GM12878 (cell line): ENCODE measurements at regions not wholly inside any gene's neighbourhood (a gene's known extent, or its start where the extent isn't known, plus 50 kb on each side); places are given as distances from the start of the nearest gene placed in this dataset.

Source experiments
- ATAC-seq: fragments of 200-7000 bp; cut with Tn5 transposase; 3 replicates; pipeline ENCODE4 v1.9.1; 2020; ENCODE audit warnings: mild to moderate bottlenecking, moderate library complexity
- BruUV-seq: library from RNA; stranded (reverse); fragments of 400-500 nt; replicated peaks from 2 replicates; lab custom pipeline; 2021; lab: Mats Ljungman, UMichigan
- CTCF ChIA-PET: fragments of 300-600 bp; sonication (Branson Sonifier 250); formaldehyde crosslinking; extraction: SDS; loops from one replicate; lab custom pipeline; 2021; ENCODE audit warnings: inconsistent platforms; lab: Yijun Ruan, JAX
- POLR2A ChIA-PET: fragments of 350-600 bp; formaldehyde crosslinking; extraction: SDS; loops from one replicate; lab custom pipeline; 2021; ENCODE audit warnings: inconsistent platforms; lab: Charles Lee
- RAD21 ChIA-PET: fragments of 300-600 bp; sonication (Branson Sonifier 250); formaldehyde crosslinking; loops from one replicate; lab custom pipeline; 2023; ENCODE audit warnings: antibody characterized with exemption; ENCODE audit not compliant: unreplicated experiment; lab: Charles Lee
- SMC1A ChIA-PET: fragments of 300-600 bp; sonication (Branson Sonifier 250); formaldehyde crosslinking; loops from one replicate; lab custom pipeline; 2023; ENCODE audit not compliant: unreplicated experiment, uncharacterized antibody; lab: Charles Lee
- DNase-seq: peaks from one replicate; pipeline ENCODE4 v3.0.0-alpha.2; 2011; ENCODE audit warnings: low read depth, low spot score
- FAIRE-seq: peaks from 3 replicates; lab custom pipeline; 2011; peaks lifted over from hg19 to GRCh38; lab: Jason Lieb, UNC
- H2AFZ ChIP-seq: 2 replicates; pipeline ENCODE4 v1.6.0; 2011; ENCODE audit warnings: low read depth, low read length, control low read depth; ENCODE audit not compliant: control insufficient read depth
- H3K27ac ChIP-seq: 2 replicates; pipeline ENCODE4 v1.5.1; 2011; ENCODE audit warnings: control low read depth; ENCODE audit not compliant: control insufficient read depth, insufficient read depth
- H3K27me3 ChIP-seq, 2 experiments: replicated peaks in 1 of 2; 2 replicates each; pipeline versions ENCODE4 v1.6.0 to v1.6.1; 2011; ENCODE audit warnings: low read length in 1 of 2; ENCODE audit not compliant: control insufficient read depth in 2 of 2, insufficient read depth in 2 of 2
- H3K36me3 ChIP-seq, 2 experiments: 2 replicates each; pipeline ENCODE4 v1.5.1; 2011; ENCODE audit warnings: low read length in 1 of 2; ENCODE audit not compliant: control insufficient read depth in 2 of 2, insufficient read depth in 2 of 2
- H3K4me1 ChIP-seq: 2 replicates; pipeline ENCODE4 v1.6.1; 2011; ENCODE audit warnings: mild to moderate bottlenecking, low read length, moderate library complexity, mixed read lengths; ENCODE audit not compliant: control insufficient read depth, insufficient read depth
- H3K4me2 ChIP-seq: 2 replicates; pipeline ENCODE4 v1.6.0; 2011; ENCODE audit warnings: control low read depth; ENCODE audit not compliant: control insufficient read depth, insufficient read depth
- H3K4me3 ChIP-seq: fragments of 200-600 bp; sonication (generic); 2 replicates; pipeline ENCODE4 v1.5.1; 2016
- H3K79me2 ChIP-seq: 2 replicates; pipeline ENCODE4 v1.6.0; 2011; ENCODE audit warnings: low read length; ENCODE audit not compliant: control insufficient read depth, insufficient read depth
- H3K9ac ChIP-seq: 2 replicates; pipeline ENCODE4 v1.8.0; 2011; ENCODE audit warnings: low read length, control low read depth, mixed read lengths; ENCODE audit not compliant: control insufficient read depth, insufficient read depth
- H3K9me3 ChIP-seq: replicated peaks from 3 replicates; pipeline ENCODE4 v1.5.1; 2011; ENCODE audit warnings: mild to moderate bottlenecking, low read length; ENCODE audit not compliant: control insufficient read depth, insufficient read depth
- H4K20me1 ChIP-seq: 2 replicates; pipeline ENCODE4 v1.6.0; 2011; ENCODE audit not compliant: control insufficient read depth, insufficient read depth
- ESRRA ChIP-seq: IDR thresholded peaks from 2 replicates; pipeline ENCODE4 v1.6.1; 2012; ENCODE audit warnings: mild to moderate bottlenecking, low read length, improper control_type of control experiment
- HCFC1 ChIP-seq: fragments of 150-350 bp; IDR thresholded peaks from 2 replicates; pipeline ENCODE4 v1.6.1; 2014; ENCODE audit warnings: low read length
- POU2F2 ChIP-seq: IDR thresholded peaks from 3 replicates; pipeline ENCODE4 v1.6.1; 2011; ENCODE audit warnings: low read depth, mild to moderate bottlenecking, low read length, borderline replicate concordance
- SREBF1 ChIP-seq: IDR thresholded peaks from 2 replicates; pipeline ENCODE4 v1.6.1; 2012; ENCODE audit warnings: mild to moderate bottlenecking, low read length
- SREBF2 ChIP-seq: IDR thresholded peaks from 2 replicates; pipeline ENCODE4 v1.6.1; 2012; ENCODE audit warnings: mild to moderate bottlenecking, low read length
- TBL1XR1 ChIP-seq: IDR thresholded peaks from 2 replicates; pipeline ENCODE4 v1.6.1; 2012; ENCODE audit warnings: low read depth, low read length, improper control_type of control experiment
- TCF3 ChIP-seq: IDR thresholded peaks from 2 replicates; pipeline ENCODE4 v1.6.1; 2012; ENCODE audit warnings: low read depth, mild to moderate bottlenecking, low read length, borderline replicate concordance; ENCODE audit not compliant: insufficient read depth
- ZNF24 ChIP-seq: fragments of 450-650 bp; IDR thresholded peaks from 2 replicates; pipeline ENCODE4 v1.6.1; 2017; ENCODE audit warnings: antibody characterized with exemption, mild to moderate bottlenecking
- WGBS: methylation state at CpG from one replicate; pipeline ENCODE4 v1.1.6; 2016; ENCODE audit warnings: low lambda C conversion rate; ENCODE audit not compliant: insufficient replicate concordance, insufficient coverage; ENCODE audit errors: missing lambda C conversion rate; 5-methylcytosine and 5-hydroxymethylcytosine counted together
- in situ Hi-C: fragments of 300-500 bp; cut with MboI; formaldehyde crosslinking; loops from 9 replicates; pipeline ENCODE4 v1.14.3; 2018; ENCODE audit warnings: mixed read lengths
- intact Hi-C: fragments of 100-400 bp; cut with micrococcal nuclease; formaldehyde crosslinking; loops from one replicate; pipeline ENCODE4 v1.14.2; 2022; ENCODE audit not compliant: unreplicated experiment
- TF ChIP-seq, protein P1 (sequence below): fragments of 450-650 bp; IDR thresholded peaks from 2 replicates; pipeline ENCODE4 v1.6.1; 2017; ENCODE audit warnings: borderline replicate concordance
- TF ChIP-seq, protein P2 (sequence below): IDR thresholded peaks from 2 replicates; pipeline ENCODE4 v1.6.1; 2012; ENCODE audit warnings: low read length, inconsistent platforms
- TF ChIP-seq, protein P3 (sequence below): fragments of 450-650 bp; formaldehyde crosslinking; IDR thresholded peaks from 2 replicates; pipeline ENCODE4 v1.4.0; 2022; ENCODE audit warnings: mild to moderate bottlenecking, moderate library complexity

DNA sequence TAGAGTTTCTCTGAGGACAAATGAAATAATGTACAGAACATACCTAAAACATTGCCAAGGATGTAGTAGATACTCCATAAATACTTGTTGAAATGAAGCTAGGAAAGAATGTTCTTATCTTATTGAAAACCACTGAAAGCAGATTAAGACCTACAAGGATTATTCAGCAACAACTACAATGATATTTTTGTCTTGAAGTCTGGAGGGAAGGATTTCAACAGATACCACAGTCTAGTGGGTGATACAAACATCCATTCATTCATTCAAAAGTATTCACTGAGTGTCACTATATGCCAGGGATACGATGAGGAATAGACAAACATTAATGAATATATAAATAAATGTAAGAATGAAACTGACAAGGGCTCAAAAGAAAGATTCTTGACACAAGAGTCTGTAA lies 74.7 kb upstream of the THBS1 start:
- no peaks in the 10 kb centered on the region for H3K36me3 ChIP-seq
- WGBS: 0% methylated on average over 1 of the region's 1 CpG
- POLR2A ChIA-PET: no interaction called here
- TF ChIP-seq HCFC1 (no peak), TCF3 (no peak), SREBF1 (no peak), POU2F2 (no peak), TBL1XR1 (no peak)
- TF ChIP-seq, protein P1, sequence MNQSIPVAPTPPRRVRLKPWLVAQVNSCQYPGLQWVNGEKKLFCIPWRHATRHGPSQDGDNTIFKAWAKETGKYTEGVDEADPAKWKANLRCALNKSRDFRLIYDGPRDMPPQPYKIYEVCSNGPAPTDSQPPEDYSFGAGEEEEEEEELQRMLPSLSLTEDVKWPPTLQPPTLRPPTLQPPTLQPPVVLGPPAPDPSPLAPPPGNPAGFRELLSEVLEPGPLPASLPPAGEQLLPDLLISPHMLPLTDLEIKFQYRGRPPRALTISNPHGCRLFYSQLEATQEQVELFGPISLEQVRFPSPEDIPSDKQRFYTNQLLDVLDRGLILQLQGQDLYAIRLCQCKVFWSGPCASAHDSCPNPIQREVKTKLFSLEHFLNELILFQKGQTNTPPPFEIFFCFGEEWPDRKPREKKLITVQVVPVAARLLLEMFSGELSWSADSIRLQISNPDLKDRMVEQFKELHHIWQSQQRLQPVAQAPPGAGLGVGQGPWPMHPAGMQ: no peak
- H3K4me3 ChIP-seq: no peak overlapping the region
- RAD21 ChIA-PET: no interaction called here
- no peak overlapping the region for H3K9ac ChIP-seq
- no peaks in the 10 kb centered on the region for H4K20me1 ChIP-seq
- no peak for ATAC-seq
- H3K27ac ChIP-seq: no peak overlapping the region
- CTCF ChIA-PET: no interaction called here
- H3K4me1 ChIP-seq: 0 out of 2 replicates have a peak, but pooled peaks cover 3% of the 10 kb centered on the region
- DNase-seq: no peak
- in situ Hi-C loops (no loop called here), intact Hi-C loops (no loop called here)
- BruUV-seq: no TSS peak
- SMC1A ChIA-PET: no interaction called here
- H3K79me2 ChIP-seq: no peaks in the 10 kb centered on the region
- no peak for FAIRE-seq
- no peaks in the 10 kb centered on the region; a peak in 1 of 4 replicates for H3K27me3 ChIP-seq
- no peaks in the 10 kb centered on the region for H3K9me3 ChIP-seq
- H3K4me2 ChIP-seq: no peak overlapping the region
- H2AFZ ChIP-seq: no peak overlapping the region

DNA sequence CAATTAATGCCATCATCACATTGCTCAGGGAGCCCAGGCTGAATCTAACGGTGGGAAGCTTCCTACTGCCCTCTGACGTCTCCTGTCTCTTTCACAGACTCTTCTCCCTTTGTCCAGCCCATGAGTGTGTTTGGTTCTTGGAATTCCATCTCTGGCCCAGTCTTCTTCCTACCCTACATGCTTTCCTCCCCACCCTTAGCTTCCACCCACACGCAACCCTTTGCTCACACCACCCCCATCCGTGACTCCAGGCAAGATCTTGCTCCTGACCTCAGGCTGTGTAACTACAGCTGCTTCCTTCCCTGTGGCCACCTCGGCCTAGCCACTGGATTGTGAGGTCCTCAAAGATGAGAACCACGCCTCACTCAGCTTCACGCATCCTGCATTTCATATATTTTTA lies 72.3 kb upstream of the THBS1 start:
- Histone ChIP-seq H3K27ac (no peak overlapping the region), H3K27me3 (no peaks in the 10 kb centered on the region; a peak in 1 of 4 replicates), H3K4me3 (no peak overlapping the region)
- intact Hi-C loops: no loop called here
- in situ Hi-C loops: no loop called here
- no TSS peak for BruUV-seq
- SMC1A ChIA-PET: no interaction called here
- TF ChIP-seq ZNF24: no peak
- TF ChIP-seq, protein P2, sequence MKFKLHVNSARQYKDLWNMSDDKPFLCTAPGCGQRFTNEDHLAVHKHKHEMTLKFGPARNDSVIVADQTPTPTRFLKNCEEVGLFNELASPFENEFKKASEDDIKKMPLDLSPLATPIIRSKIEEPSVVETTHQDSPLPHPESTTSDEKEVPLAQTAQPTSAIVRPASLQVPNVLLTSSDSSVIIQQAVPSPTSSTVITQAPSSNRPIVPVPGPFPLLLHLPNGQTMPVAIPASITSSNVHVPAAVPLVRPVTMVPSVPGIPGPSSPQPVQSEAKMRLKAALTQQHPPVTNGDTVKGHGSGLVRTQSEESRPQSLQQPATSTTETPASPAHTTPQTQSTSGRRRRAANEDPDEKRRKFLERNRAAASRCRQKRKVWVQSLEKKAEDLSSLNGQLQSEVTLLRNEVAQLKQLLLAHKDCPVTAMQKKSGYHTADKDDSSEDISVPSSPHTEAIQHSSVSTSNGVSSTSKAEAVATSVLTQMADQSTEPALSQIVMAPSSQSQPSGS: no peak
- TF ChIP-seq SREBF2: no peak
- TF ChIP-seq, protein P3, sequence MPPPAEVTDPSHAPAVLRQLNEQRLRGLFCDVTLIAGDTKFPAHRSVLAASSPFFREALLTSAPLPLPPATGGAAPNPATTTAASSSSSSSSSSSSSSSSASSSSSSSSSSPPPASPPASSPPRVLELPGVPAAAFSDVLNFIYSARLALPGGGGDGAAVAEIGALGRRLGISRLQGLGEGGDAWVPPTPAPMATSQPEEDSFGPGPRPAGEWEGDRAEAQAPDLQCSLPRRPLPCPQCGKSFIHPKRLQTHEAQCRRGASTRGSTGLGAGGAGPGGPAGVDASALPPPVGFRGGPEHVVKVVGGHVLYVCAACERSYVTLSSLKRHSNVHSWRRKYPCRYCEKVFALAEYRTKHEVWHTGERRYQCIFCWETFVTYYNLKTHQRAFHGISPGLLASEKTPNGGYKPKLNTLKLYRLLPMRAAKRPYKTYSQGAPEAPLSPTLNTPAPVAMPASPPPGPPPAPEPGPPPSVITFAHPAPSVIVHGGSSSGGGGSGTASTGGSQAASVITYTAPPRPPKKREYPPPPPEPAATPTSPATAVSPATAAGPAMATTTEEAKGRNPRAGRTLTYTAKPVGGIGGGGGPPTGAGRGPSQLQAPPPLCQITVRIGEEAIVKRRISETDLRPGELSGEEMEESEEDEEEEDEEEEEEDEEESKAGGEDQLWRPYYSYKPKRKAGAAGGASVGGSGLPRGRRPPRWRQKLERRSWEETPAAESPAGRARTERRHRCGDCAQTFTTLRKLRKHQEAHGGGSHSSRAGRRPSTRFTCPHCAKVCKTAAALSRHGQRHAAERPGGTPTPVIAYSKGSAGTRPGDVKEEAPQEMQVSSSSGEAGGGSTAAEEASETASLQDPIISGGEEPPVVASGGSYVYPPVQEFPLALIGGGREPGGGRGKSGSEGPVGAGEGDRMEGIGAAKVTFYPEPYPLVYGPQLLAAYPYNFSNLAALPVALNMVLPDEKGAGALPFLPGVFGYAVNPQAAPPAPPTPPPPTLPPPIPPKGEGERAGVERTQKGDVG (CRISPR knock-in tag): no peak
- TF ChIP-seq ESRRA: no peak
- TF ChIP-seq, all 136 proteins: peak for 0
- no peak for DNase-seq
- 24% methylated on average over 7 of the region's 7 CpGs for WGBS
- ATAC-seq: no peak
- ChIA-PET RAD21 (no interaction called here), POLR2A (no interaction called here), CTCF (no interaction called here)
- Histone ChIP-seq H3K9me3 (no peaks in the 10 kb centered on the region), H4K20me1 (no peaks in the 10 kb centered on the region), H3K9ac (no peak overlapping the region), H3K4me2 (no peak overlapping the region), H3K4me1 (no peaks in the 10 kb centered on the region), H3K36me3 (no peaks in the 10 kb centered on the region), H2AFZ (no peak overlapping the region), H3K79me2 (no peaks in the 10 kb centered on the region)
- FAIRE-seq: no peak
